Gastrocnemius medialis (tissue), 4 donors: ENCODE measurements at regions not wholly inside any gene's neighbourhood (a gene's known extent, or its start where the extent isn't known, plus 50 kb on each side); places are given as distances from the start of the nearest gene placed in this dataset.
"Not testable (repeated sequence)": the region's sequence is repeated elsewhere in the genome, so short reads cannot be mapped to it uniquely, and the experiment has no call there.

Source experiments
- CTCF ChIP-seq, 5 experiments: fragments of 450-650 bp in 3 of 5; fragments of 200-600 bp in 2 of 5; sonication (generic) in 2 of 5; IDR thresholded peaks in 4 of 5; conservative IDR thresholded peaks in 1 of 5; 1 replicate in 4 of 5; 2 replicates in 1 of 5; pipeline ENCODE4 v1.5.1; 2016 to 2019; ENCODE audit warnings: antibody characterized with exemption in 5 of 5, mild to moderate bottlenecking in 3 of 5, moderate library complexity in 3 of 5
- POLR2A ChIP-seq, 2 donors: fragments of 450-650 bp; IDR thresholded peaks; one replicate each; pipeline ENCODE4 v1.6.1; 2017; ENCODE audit warnings: antibody characterized with exemption in 2 of 2, mild to moderate bottlenecking in 2 of 2, moderate library complexity in 2 of 2

- not testable (repeated sequence) for TF ChIP-seq CTCF (IDR thresholded peaks at IDR 0.05 in 4 of 5, conservative IDR thresholded peaks at IDR 0.05 in 1 of 5); POLR2A (IDR thresholded peaks at IDR 0.05)
Observed at GRCh38 chr1:219102466-219102865, 71.2 kb upstream of the LYPLAL1 start.
